ENCODE measurements at regions not wholly inside any gene's neighbourhood (a gene's known extent, or its start where the extent isn't known, plus 50 kb on each side); places are given as distances from the start of the nearest gene placed in this dataset.
A peak's percentile ranks its signal among the peaks of the same experiment; 100 is the strongest.

DNA sequence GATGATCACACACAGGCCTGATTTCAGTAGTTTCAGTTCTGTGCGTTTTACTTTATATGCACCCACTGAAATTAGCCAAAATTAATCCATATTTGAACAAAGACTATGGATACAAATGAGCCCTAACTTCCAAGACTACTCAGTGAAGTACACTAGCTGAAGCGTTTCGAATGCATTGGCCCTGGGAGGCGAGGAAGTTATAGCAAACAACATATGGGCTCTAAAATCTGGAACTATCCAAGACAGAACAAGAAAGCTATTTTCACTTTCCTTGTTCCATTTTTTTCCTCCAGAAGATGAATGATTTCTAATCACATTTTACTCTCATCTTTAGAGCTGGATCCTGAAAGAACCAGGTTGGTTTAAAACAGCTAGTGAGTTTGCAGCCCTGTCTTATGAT is 399.4 kb upstream of the HNRNPA3 start:
- Mint-ChIP-seq H3K9me3 (no peaks in the 10 kb centered on the region), H3K36me3 (ENCODE audit: low read depth) (no peaks in the 10 kb centered on the region), H3K27ac (no peak overlapping the region), H3K27me3 (ENCODE audit: low read depth, poor library complexity) (peaks cover 4% of the 10 kb centered on the region), H3K4me3 (no peak overlapping the region), H3K4me1 (peaks cover 41% of the 10 kb centered on the region)
- DNase-seq, result no peak
- TF ChIP-seq, protein P1, sequence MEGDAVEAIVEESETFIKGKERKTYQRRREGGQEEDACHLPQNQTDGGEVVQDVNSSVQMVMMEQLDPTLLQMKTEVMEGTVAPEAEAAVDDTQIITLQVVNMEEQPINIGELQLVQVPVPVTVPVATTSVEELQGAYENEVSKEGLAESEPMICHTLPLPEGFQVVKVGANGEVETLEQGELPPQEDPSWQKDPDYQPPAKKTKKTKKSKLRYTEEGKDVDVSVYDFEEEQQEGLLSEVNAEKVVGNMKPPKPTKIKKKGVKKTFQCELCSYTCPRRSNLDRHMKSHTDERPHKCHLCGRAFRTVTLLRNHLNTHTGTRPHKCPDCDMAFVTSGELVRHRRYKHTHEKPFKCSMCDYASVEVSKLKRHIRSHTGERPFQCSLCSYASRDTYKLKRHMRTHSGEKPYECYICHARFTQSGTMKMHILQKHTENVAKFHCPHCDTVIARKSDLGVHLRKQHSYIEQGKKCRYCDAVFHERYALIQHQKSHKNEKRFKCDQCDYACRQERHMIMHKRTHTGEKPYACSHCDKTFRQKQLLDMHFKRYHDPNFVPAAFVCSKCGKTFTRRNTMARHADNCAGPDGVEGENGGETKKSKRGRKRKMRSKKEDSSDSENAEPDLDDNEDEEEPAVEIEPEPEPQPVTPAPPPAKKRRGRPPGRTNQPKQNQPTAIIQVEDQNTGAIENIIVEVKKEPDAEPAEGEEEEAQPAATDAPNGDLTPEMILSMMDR (IDR thresholded peaks at IDR 0.05), result no peak

GRCh38 chr2:176813621-176814049 is 399.0 kb upstream of the HNRNPA3 start:
- H3K27me3 Mint-ChIP-seq (ENCODE audit: low read depth, poor library complexity), result peaks cover 4% of the 10 kb centered on the region
- TF ChIP-seq, protein P1 (IDR thresholded peaks at IDR 0.05), result no peak
- no peak overlapping the region for H3K4me3 Mint-ChIP-seq
- DNase-seq, result no peak
- no peak overlapping the region for H3K27ac Mint-ChIP-seq
- peaks cover 46% of the 10 kb centered on the region for H3K4me1 Mint-ChIP-seq
- no peaks in the 10 kb centered on the region for H3K9me3 Mint-ChIP-seq
- H3K36me3 Mint-ChIP-seq (ENCODE audit: low read depth), result no peaks in the 10 kb centered on the region

GRCh38 chr2:176814274-176814673 is 398.3 kb upstream of the HNRNPA3 start:
- Mint-ChIP-seq H3K36me3 (ENCODE audit: low read depth) (no peaks in the 10 kb centered on the region), H3K27me3 (ENCODE audit: low read depth, poor library complexity) (peaks cover 4% of the 10 kb centered on the region), H3K4me1 (peaks cover 53% of the 10 kb centered on the region), H3K9me3 (no peaks in the 10 kb centered on the region), H3K27ac (no peak overlapping the region), H3K4me3 (no peak overlapping the region)
- TF ChIP-seq, protein P1 (IDR thresholded peaks at IDR 0.05), result no peak
- no peak for DNase-seq

DNA sequence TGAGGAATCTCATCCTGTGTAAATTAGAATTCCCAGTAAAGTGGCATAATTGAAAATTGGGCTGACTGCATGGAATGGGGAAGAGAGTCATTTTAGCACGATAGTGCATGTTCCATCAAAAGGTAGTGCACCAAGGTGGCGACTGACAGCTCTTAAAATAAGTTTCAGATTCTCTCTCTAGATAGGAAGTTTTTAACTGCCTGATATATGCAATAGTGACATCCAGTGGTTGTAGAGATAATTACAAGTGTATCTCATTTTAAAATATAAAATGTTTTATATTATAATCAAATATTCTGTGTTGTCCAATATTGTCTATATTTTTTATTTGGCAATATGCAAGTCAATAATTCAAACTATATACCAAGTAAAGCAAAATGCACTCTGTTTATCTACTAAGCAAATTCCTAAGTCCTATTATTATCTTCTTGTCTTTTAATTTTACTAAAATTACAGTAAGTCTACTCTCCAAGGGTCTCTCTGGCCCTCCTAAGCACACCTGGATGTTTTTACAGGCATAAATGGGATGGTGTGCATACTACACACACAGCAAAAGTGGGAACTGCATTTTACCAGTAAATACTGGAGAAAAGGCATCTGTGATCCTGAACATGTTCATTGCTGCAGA is 397.7 kb upstream of the HNRNPA3 start:
- Mint-ChIP-seq H3K27me3 (ENCODE audit: low read depth, poor library complexity) (peaks cover 4% of the 10 kb centered on the region), H3K4me3 (peak overlapping the region; percentile 14), H3K4me1 (peaks cover 58% of the 10 kb centered on the region), H3K27ac (no peak overlapping the region), H3K9me3 (no peaks in the 10 kb centered on the region), H3K36me3 (ENCODE audit: low read depth) (no peaks in the 10 kb centered on the region)
- TF ChIP-seq, protein P1 (IDR thresholded peaks at IDR 0.05), result peak; percentile 71
- DNase-seq, result no peak

- Mint-ChIP-seq H3K4me1 (peaks cover 63% of the 10 kb centered on the region), H3K4me3 (no peak overlapping the region), H3K27me3 (ENCODE audit: low read depth, poor library complexity) (peaks cover 4% of the 10 kb centered on the region), H3K9me3 (no peaks in the 10 kb centered on the region), H3K36me3 (ENCODE audit: low read depth) (no peaks in the 10 kb centered on the region), H3K27ac (no peak overlapping the region)
- TF ChIP-seq, protein P1 (IDR thresholded peaks at IDR 0.05), result no peak
- peak; percentile 18 for DNase-seq
Observed at GRCh38 chr2:176817061-176817565, 395.5 kb upstream of the HNRNPA3 start.

DNA sequence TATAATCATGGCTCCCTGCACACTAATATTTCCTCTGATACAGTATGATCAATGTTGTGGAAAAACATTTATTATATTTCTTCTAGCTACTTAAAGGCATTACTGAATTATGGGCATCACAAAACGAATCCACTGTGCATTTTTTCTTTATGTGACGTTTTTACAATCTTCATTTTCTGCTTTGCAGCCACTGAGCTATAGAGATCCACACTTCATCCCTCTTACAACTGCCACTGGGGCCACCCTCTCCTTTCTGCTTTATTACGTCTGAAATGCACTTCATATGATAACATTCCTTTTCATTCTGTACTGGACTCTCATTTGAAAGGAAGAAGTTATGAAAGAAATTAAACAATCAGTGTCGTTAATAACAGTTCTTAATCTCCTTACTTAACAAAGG is 394.5 kb upstream of the HNRNPA3 start:
- Mint-ChIP-seq H3K9me3 (no peaks in the 10 kb centered on the region), H3K36me3 (ENCODE audit: low read depth) (no peaks in the 10 kb centered on the region), H3K27ac (no peak overlapping the region), H3K4me3 (peak overlapping the region; percentile 12), H3K4me1 (peaks cover 70% of the 10 kb centered on the region), H3K27me3 (ENCODE audit: low read depth, poor library complexity) (peaks cover 4% of the 10 kb centered on the region)
- TF ChIP-seq, protein P1 (IDR thresholded peaks at IDR 0.05), result no peak
- DNase-seq, result no peak
